WERI-Rb-1 (cell line): ENCODE measurements at regions not wholly inside any gene's neighbourhood (a gene's known extent, or its start where the extent isn't known, plus 50 kb on each side); places are given as distances from the start of the nearest gene placed in this dataset.

Source experiments
- DNase-seq: peaks from one replicate; pipeline ENCODE4 v3.0.0-alpha.2; 2020
- H3K27ac ChIP-seq: fragments of 250-450 bp; sonication (Bioruptor Pico); 2 replicates; pipeline ENCODE4 v1.5.1; 2020; ENCODE audit warnings: mild to moderate bottlenecking, moderate library complexity
- H3K27me3 ChIP-seq: fragments of 250-450 bp; sonication (Bioruptor Pico); 2 replicates; pipeline ENCODE4 v1.5.1; 2021; ENCODE audit warnings: mild to moderate bottlenecking, low read depth, moderate library complexity; ENCODE audit not compliant: insufficient read depth, severe bottlenecking
- H3K36me3 ChIP-seq: fragments of 250-450 bp; sonication (Bioruptor Pico); 2 replicates; pipeline ENCODE4 v1.5.1; 2020; ENCODE audit warnings: mild to moderate bottlenecking, moderate library complexity
- H3K4me3 ChIP-seq: 2 replicates; pipeline ENCODE4 v1.5.1; 2011; ENCODE audit warnings: low read depth, mild to moderate bottlenecking, control low read depth, low read length
- H3K9me3 ChIP-seq: fragments of 250-450 bp; sonication (Bioruptor Pico); 2 replicates; pipeline ENCODE4 v1.5.1; 2021; ENCODE audit warnings: mild to moderate bottlenecking, moderate library complexity; ENCODE audit not compliant: severe bottlenecking
- TF ChIP-seq, protein P1 (sequence below): IDR thresholded peaks from 2 replicates; pipeline ENCODE4 v1.5.1; 2011; ENCODE audit warnings: low read depth, mild to moderate bottlenecking, control low read depth, inconsistent platforms, low read length

DNA sequence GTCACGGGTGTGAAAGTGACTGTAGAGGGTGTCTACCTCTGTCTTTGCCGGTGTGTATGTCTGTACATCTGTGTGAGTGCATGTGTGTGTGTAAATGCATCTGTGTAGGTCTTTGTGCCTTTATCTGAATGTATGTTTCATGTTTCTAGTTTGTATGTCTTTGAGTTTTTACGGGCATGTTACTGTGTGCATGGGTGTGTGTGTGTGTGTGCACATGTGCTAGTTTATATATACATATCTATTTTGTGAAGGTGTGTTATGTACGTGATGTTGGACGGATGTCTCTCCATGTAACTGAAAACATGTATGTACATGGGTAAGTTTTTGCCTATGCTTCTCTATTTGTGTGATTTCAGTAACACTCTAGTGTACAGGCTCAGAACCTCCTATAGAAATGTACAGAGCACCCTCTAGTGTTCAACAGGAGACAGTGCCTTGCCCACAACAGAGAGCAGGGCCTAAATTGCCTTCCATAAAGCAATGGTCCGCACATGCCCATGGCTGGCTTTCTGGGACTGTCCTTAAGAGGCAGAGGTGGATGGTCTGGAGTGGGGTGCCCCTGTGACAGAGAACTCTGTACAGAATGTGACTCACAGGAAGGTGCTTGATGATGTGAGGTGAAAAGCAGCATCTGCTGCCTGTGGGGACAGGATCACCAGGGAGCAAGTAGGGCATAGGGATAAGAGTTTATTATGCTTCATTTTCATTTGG, 343.5 kb downstream of the RAPGEF2 start:
- Histone ChIP-seq H3K27me3 (no peaks in the 10 kb centered on the region), H3K27ac (no peak overlapping the region), H3K9me3 (no peaks in the 10 kb centered on the region), H3K4me3 (no peak overlapping the region), H3K36me3 (no peaks in the 10 kb centered on the region)
- TF ChIP-seq, protein P1, sequence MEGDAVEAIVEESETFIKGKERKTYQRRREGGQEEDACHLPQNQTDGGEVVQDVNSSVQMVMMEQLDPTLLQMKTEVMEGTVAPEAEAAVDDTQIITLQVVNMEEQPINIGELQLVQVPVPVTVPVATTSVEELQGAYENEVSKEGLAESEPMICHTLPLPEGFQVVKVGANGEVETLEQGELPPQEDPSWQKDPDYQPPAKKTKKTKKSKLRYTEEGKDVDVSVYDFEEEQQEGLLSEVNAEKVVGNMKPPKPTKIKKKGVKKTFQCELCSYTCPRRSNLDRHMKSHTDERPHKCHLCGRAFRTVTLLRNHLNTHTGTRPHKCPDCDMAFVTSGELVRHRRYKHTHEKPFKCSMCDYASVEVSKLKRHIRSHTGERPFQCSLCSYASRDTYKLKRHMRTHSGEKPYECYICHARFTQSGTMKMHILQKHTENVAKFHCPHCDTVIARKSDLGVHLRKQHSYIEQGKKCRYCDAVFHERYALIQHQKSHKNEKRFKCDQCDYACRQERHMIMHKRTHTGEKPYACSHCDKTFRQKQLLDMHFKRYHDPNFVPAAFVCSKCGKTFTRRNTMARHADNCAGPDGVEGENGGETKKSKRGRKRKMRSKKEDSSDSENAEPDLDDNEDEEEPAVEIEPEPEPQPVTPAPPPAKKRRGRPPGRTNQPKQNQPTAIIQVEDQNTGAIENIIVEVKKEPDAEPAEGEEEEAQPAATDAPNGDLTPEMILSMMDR: peak; percentile 89
- peak; percentile 66 for DNase-seq

DNA sequence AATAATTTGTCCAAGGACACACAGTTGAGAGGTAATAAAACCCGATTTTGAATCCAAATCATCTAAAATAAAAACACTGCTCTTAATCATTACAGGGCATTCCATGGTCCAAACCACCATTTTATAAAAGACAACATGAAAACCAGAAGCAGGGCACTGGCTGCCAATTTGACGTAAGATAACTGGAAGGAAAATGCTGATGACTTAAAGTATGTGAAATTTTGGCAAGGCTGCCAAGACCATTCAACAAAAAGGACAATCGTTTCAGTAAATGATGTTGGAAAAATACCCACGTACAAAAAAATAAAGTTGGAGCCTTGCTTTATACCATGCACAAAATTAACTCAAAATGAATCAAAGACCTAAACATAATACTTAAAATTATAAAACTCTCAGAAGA, 344.4 kb downstream of the RAPGEF2 start:
- H3K36me3 ChIP-seq: no peaks in the 10 kb centered on the region
- H3K27ac ChIP-seq: no peak overlapping the region
- H3K9me3 ChIP-seq: no peaks in the 10 kb centered on the region
- no peaks in the 10 kb centered on the region for H3K27me3 ChIP-seq
- H3K4me3 ChIP-seq: no peak overlapping the region
- TF ChIP-seq, protein P1: no peak
- no peak for DNase-seq

DNA sequence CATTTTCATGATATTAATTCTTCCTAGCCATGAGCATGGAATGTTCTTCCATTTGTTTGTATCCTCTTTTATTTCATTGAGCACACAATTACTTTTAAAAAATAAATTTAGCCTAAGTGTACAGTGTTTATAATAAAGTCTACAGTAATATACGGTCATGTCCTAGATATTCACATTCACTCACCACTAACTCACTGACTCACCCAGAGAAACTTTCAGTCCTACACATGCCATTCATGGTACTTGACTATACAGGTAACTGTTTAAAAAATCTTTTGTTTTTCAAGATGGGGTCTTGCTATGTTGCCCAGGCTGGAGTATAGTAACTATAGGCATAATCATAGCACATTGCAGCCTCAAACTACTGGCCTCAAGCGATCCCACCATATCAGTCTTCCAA, 348.1 kb downstream of the RAPGEF2 start:
- Histone ChIP-seq H3K9me3 (no peaks in the 10 kb centered on the region), H3K36me3 (no peaks in the 10 kb centered on the region), H3K27ac (no peak overlapping the region), H3K27me3 (no peaks in the 10 kb centered on the region), H3K4me3 (no peak overlapping the region)
- no peak for DNase-seq
- TF ChIP-seq, protein P1: no peak

DNA sequence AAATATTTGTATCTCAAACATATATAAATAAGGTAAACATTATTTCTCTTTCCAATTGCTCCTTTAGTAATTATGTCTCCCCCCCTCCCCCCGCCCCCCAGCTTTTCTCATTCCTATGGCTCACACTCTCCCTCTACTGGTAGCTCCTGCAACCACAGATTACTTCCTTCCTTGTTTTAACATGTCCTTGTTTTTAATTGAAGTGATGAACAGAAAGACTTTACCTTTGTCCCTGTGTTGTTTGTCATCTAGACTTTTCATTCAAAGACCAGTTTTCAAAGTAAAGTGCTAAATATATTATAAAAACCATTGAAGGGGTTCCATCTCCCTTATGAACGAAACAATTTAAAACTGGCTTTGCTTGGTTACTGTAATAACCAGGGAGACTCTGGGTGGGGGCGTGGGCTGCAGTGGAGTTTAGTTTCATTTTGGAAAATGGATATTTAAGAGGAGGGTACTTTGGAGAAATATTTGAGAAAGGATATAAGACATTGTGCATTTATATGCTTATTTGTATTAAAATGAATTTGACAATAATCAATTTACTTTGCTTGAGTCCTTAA, 352.9 kb downstream of the RAPGEF2 start:
- TF ChIP-seq, protein P1: peak; percentile 61
- Histone ChIP-seq H3K36me3 (no peaks in the 10 kb centered on the region), H3K27ac (no peak overlapping the region), H3K9me3 (no peaks in the 10 kb centered on the region), H3K27me3 (no peaks in the 10 kb centered on the region), H3K4me3 (no peak overlapping the region)
- peak; percentile 59 for DNase-seq

DNA sequence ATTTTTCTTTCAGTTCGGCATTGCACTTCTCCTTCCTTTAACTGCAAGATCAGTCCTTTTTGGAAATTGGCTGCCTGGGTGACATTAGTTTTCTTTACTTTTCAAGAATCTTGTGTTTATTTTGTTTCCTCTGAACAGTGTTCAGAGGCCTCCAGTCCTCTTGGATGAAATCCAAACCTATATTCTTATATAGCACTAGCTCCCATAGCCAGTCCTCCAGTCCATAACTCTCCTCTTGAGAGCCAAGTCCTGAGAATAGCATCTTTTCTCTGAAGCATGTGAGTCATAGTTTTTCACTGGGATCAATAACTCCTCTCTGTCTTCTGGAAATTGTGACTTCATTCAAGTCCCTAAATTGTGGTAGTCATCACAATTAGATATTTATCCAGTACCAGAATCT, 357.5 kb downstream of the RAPGEF2 start:
- no peaks in the 10 kb centered on the region for H3K36me3 ChIP-seq
- peaks cover 6% of the 10 kb centered on the region for H3K9me3 ChIP-seq
- DNase-seq: no peak
- no peaks in the 10 kb centered on the region for H3K27me3 ChIP-seq
- H3K4me3 ChIP-seq: no peak overlapping the region
- no peak overlapping the region for H3K27ac ChIP-seq
- TF ChIP-seq, protein P1: no peak
